ENCODE measurements at regions not wholly inside any gene's neighbourhood (a gene's known extent, or its start where the extent isn't known, plus 50 kb on each side); places are given as distances from the start of the nearest gene placed in this dataset.

DNA sequence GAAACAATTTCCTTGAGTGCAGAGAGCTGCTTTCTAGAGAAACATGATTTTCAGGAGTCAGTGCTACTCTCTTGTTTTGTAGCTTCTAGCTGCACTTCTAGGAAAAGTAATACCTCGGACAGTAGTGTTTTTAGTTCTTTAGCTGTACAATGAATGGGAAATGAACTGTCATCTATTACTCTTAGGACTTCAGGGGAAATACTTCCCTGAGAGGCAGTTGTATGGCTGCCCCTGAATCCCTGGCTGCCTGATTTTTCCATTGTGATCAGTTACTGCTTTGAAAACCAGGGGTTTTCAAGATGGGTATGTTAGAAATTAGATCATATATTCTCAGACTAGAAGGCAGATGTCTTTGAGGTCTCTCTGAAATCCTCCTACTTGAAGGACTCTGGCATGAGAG, 200.3 kb upstream of the SEMA6D start:
- POLR2A ChIA-PET: no interaction called here
- Mint-ChIP-seq H3K27ac (no peak overlapping the region), H3K4me1 (peaks cover 2% of the 10 kb centered on the region; the same call in 1 of the 2 replicates), H3K36me3 (0 out of 2 replicates have a peak, but pooled peaks cover 3% of the 10 kb centered on the region), H3K4me3 (no peak overlapping the region), H3K9me3 (peaks cover 13% of the 10 kb centered on the region), H3K27me3 (ENCODE audit: low read depth) (no peaks in the 10 kb centered on the region)
- CTCF ChIA-PET: no interaction called here
- DNase-seq (ENCODE audit: low spot score) (no peak), ATAC-seq (no peak)
- TF ChIP-seq, protein P1, sequence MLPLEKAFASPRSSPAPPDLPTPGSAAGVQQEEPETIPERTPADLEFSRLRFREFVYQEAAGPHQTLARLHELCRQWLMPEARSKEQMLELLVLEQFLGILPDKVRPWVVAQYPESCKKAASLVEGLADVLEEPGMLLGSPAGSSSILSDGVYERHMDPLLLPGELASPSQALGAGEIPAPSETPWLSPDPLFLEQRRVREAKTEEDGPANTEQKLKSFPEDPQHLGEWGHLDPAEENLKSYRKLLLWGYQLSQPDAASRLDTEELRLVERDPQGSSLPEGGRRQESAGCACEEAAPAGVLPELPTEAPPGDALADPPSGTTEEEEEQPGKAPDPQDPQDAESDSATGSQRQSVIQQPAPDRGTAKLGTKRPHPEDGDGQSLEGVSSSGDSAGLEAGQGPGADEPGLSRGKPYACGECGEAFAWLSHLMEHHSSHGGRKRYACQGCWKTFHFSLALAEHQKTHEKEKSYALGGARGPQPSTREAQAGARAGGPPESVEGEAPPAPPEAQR (CRISPR knock-in tag; IDR thresholded peaks at IDR 0.05): no peak
- TF ChIP-seq, protein P2, sequence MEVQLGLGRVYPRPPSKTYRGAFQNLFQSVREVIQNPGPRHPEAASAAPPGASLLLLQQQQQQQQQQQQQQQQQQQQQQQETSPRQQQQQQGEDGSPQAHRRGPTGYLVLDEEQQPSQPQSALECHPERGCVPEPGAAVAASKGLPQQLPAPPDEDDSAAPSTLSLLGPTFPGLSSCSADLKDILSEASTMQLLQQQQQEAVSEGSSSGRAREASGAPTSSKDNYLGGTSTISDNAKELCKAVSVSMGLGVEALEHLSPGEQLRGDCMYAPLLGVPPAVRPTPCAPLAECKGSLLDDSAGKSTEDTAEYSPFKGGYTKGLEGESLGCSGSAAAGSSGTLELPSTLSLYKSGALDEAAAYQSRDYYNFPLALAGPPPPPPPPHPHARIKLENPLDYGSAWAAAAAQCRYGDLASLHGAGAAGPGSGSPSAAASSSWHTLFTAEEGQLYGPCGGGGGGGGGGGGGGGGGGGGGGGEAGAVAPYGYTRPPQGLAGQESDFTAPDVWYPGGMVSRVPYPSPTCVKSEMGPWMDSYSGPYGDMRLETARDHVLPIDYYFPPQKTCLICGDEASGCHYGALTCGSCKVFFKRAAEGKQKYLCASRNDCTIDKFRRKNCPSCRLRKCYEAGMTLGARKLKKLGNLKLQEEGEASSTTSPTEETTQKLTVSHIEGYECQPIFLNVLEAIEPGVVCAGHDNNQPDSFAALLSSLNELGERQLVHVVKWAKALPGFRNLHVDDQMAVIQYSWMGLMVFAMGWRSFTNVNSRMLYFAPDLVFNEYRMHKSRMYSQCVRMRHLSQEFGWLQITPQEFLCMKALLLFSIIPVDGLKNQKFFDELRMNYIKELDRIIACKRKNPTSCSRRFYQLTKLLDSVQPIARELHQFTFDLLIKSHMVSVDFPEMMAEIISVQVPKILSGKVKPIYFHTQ (CRISPR knock-in tag; IDR thresholded peaks at IDR 0.05): no peak
- TF ChIP-seq ZNF416 (CRISPR knock-in tag; IDR thresholded peaks at IDR 0.05) (no peak), ELF4 (CRISPR knock-in tag; IDR thresholded peaks at IDR 0.05; ENCODE audit: low read depth) (no peak), TCF7 (CRISPR knock-in tag; IDR thresholded peaks at IDR 0.05; ENCODE audit: low read depth) (no peak), ZNF138 (CRISPR knock-in tag; conservative IDR thresholded peaks at IDR 0.05) (no peak), CBFB (CRISPR knock-in tag; IDR thresholded peaks at IDR 0.05; ENCODE audit: low read depth) (no peak), SMAD3 (CRISPR knock-in tag; IDR thresholded peaks at IDR 0.05; ENCODE audit: borderline replicate concordance) (no peak), ETV6 (CRISPR knock-in tag; IDR thresholded peaks at IDR 0.05) (no peak), TP53 (CRISPR knock-in tag; IDR thresholded peaks at IDR 0.05) (no peak), IRF2 (CRISPR knock-in tag; IDR thresholded peaks at IDR 0.05; ENCODE audit: borderline replicate concordance, low read depth) (no peak), KAT7 (CRISPR knock-in tag; IDR thresholded peaks at IDR 0.05; ENCODE audit: borderline replicate concordance) (no peak), ATF1 (CRISPR knock-in tag; IDR thresholded peaks at IDR 0.05) (no peak), RORB (CRISPR knock-in tag; IDR thresholded peaks at IDR 0.05) (no peak)
- TF ChIP-seq, protein P3, sequence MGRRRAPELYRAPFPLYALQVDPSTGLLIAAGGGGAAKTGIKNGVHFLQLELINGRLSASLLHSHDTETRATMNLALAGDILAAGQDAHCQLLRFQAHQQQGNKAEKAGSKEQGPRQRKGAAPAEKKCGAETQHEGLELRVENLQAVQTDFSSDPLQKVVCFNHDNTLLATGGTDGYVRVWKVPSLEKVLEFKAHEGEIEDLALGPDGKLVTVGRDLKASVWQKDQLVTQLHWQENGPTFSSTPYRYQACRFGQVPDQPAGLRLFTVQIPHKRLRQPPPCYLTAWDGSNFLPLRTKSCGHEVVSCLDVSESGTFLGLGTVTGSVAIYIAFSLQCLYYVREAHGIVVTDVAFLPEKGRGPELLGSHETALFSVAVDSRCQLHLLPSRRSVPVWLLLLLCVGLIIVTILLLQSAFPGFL (CRISPR knock-in tag; IDR thresholded peaks at IDR 0.05; ENCODE audit: borderline replicate concordance): no peak
- TF ChIP-seq, protein P4, sequence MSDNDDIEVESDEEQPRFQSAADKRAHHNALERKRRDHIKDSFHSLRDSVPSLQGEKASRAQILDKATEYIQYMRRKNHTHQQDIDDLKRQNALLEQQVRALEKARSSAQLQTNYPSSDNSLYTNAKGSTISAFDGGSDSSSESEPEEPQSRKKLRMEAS (CRISPR knock-in tag; IDR thresholded peaks at IDR 0.05): no peak
- TF ChIP-seq, protein P5, sequence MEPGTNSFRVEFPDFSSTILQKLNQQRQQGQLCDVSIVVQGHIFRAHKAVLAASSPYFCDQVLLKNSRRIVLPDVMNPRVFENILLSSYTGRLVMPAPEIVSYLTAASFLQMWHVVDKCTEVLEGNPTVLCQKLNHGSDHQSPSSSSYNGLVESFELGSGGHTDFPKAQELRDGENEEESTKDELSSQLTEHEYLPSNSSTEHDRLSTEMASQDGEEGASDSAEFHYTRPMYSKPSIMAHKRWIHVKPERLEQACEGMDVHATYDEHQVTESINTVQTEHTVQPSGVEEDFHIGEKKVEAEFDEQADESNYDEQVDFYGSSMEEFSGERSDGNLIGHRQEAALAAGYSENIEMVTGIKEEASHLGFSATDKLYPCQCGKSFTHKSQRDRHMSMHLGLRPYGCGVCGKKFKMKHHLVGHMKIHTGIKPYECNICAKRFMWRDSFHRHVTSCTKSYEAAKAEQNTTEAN (CRISPR knock-in tag; IDR thresholded peaks at IDR 0.05): no peak
- TF ChIP-seq, protein P6, sequence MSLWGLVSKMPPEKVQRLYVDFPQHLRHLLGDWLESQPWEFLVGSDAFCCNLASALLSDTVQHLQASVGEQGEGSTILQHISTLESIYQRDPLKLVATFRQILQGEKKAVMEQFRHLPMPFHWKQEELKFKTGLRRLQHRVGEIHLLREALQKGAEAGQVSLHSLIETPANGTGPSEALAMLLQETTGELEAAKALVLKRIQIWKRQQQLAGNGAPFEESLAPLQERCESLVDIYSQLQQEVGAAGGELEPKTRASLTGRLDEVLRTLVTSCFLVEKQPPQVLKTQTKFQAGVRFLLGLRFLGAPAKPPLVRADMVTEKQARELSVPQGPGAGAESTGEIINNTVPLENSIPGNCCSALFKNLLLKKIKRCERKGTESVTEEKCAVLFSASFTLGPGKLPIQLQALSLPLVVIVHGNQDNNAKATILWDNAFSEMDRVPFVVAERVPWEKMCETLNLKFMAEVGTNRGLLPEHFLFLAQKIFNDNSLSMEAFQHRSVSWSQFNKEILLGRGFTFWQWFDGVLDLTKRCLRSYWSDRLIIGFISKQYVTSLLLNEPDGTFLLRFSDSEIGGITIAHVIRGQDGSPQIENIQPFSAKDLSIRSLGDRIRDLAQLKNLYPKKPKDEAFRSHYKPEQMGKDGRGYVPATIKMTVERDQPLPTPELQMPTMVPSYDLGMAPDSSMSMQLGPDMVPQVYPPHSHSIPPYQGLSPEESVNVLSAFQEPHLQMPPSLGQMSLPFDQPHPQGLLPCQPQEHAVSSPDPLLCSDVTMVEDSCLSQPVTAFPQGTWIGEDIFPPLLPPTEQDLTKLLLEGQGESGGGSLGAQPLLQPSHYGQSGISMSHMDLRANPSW (CRISPR knock-in tag; conservative IDR thresholded peaks at IDR 0.05; ENCODE audit: low read depth): no peak
- TF ChIP-seq, protein P7, sequence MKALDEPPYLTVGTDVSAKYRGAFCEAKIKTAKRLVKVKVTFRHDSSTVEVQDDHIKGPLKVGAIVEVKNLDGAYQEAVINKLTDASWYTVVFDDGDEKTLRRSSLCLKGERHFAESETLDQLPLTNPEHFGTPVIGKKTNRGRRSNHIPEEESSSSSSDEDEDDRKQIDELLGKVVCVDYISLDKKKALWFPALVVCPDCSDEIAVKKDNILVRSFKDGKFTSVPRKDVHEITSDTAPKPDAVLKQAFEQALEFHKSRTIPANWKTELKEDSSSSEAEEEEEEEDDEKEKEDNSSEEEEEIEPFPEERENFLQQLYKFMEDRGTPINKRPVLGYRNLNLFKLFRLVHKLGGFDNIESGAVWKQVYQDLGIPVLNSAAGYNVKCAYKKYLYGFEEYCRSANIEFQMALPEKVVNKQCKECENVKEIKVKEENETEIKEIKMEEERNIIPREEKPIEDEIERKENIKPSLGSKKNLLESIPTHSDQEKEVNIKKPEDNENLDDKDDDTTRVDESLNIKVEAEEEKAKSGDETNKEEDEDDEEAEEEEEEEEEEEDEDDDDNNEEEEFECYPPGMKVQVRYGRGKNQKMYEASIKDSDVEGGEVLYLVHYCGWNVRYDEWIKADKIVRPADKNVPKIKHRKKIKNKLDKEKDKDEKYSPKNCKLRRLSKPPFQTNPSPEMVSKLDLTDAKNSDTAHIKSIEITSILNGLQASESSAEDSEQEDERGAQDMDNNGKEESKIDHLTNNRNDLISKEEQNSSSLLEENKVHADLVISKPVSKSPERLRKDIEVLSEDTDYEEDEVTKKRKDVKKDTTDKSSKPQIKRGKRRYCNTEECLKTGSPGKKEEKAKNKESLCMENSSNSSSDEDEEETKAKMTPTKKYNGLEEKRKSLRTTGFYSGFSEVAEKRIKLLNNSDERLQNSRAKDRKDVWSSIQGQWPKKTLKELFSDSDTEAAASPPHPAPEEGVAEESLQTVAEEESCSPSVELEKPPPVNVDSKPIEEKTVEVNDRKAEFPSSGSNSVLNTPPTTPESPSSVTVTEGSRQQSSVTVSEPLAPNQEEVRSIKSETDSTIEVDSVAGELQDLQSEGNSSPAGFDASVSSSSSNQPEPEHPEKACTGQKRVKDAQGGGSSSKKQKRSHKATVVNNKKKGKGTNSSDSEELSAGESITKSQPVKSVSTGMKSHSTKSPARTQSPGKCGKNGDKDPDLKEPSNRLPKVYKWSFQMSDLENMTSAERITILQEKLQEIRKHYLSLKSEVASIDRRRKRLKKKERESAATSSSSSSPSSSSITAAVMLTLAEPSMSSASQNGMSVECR (CRISPR knock-in tag; IDR thresholded peaks at IDR 0.05; ENCODE audit: borderline replicate concordance): no peak

Measured in WTC11 (cell line).